Kidney (tissue), 13 donors: ENCODE measurements at regions not wholly inside any gene's neighbourhood (a gene's known extent, or its start where the extent isn't known, plus 50 kb on each side); places are given as distances from the start of the nearest gene placed in this dataset.
"Not testable (repeated sequence)": the region's sequence is repeated elsewhere in the genome, so short reads cannot be mapped to it uniquely, and the experiment has no call there.

Source experiments
- DNase-seq, 5 donors: peaks; one replicate each; pipeline ENCODE4 v3.0.0-alpha.2; 2013 to 2020
- FAIRE-seq: peaks from 2 replicates; lab custom pipeline; 2012; peaks lifted over from hg19 to GRCh38; lab: Jason Lieb, UNC
- H3K27ac ChIP-seq, 2 donors: one replicate each; pipeline ENCODE4 v1.7.0; 2013; ENCODE audit warnings: low read depth in 2 of 2, low read length in 2 of 2, inconsistent platforms in 1 of 2
- H3K27me3 ChIP-seq: one replicate; pipeline ENCODE4 v1.7.1; 2013; ENCODE audit warnings: low read length, inconsistent platforms; ENCODE audit not compliant: control insufficient read depth, insufficient read depth
- H3K36me3 ChIP-seq, 3 donors: one replicate each; pipeline versions ENCODE4 v1.7.0 to v1.7.1; 2013; ENCODE audit warnings: low read length in 3 of 3, control low read depth in 1 of 3, inconsistent platforms in 1 of 3; ENCODE audit not compliant: insufficient read depth in 3 of 3, control insufficient read depth in 2 of 3
- H3K4me1 ChIP-seq, 3 donors: one replicate each; pipeline versions ENCODE4 v1.7.0 to v1.7.1; 2013; ENCODE audit warnings: low read length in 3 of 3, inconsistent platforms in 1 of 3, low read depth in 1 of 3; ENCODE audit not compliant: control insufficient read depth in 2 of 3, insufficient read depth in 2 of 3
- H3K4me3 ChIP-seq, 3 donors: one replicate each; pipeline versions ENCODE4 v1.7.0 to v1.8.1; 2013; ENCODE audit warnings: low read length in 3 of 3, control low read depth in 1 of 3, inconsistent platforms in 1 of 3
- H3K9ac ChIP-seq, 3 donors: one replicate each; pipeline versions ENCODE4 v1.7.0 to v1.7.1; 2013; ENCODE audit warnings: low read length in 3 of 3, control low read depth in 1 of 3, inconsistent platforms in 1 of 3
- H3K9me3 ChIP-seq, 3 donors: one replicate each; pipeline versions ENCODE4 v1.7.0 to v1.7.1; 2013; ENCODE audit warnings: low read length in 3 of 3, control low read depth in 1 of 3, inconsistent platforms in 1 of 3; ENCODE audit not compliant: control insufficient read depth in 2 of 3, insufficient read depth in 1 of 3
- CTCF ChIP-seq: IDR thresholded peaks from 3 replicates; pipeline ENCODE4 v1.5.1; 2012; ENCODE audit warnings: mild to moderate bottlenecking, moderate library complexity, borderline replicate concordance; ENCODE audit not compliant: insufficient read depth; ENCODE audit errors: extremely low read depth
- intact Hi-C: fragments of 100-400 bp; cut with DNase I; formaldehyde crosslinking; loops from one replicate; pipeline ENCODE4 v1.11.1; 2022
- donor health status: control.
- donor health status: control.
- donor health status: control.
- donor health status: control.
- donor health status: control.
- donor health status: DM: yes; HTN: yes; CAD: no.
- donor health status: Normal renal cell carcinoma (clear cell type).

GRCh38 chr5:111618623-111619271, 106.4 kb upstream of the STARD4 start:
- Histone ChIP-seq H3K4me1 (no peaks in the 10 kb centered on the region), H3K9ac (no peak overlapping the region), H3K9me3 (no peaks in the 10 kb centered on the region), H3K27ac (no peak overlapping the region), H3K27me3 (no peaks in the 10 kb centered on the region), H3K4me3 (no peak overlapping the region), H3K36me3 (no peaks in the 10 kb centered on the region)
- FAIRE-seq (no peak), DNase-seq (no peak)
- intact Hi-C loops, result no loop called here
- no peak for TF ChIP-seq CTCF

- FAIRE-seq (no peak), DNase-seq (no peak)
- no peaks in the 10 kb centered on the region for H3K27me3 ChIP-seq
- H3K9ac ChIP-seq, result no peak overlapping the region
- no peaks in the 10 kb centered on the region for H3K4me1 ChIP-seq
- H3K27ac ChIP-seq, result no peak overlapping the region
- no peaks in the 10 kb centered on the region for H3K36me3 ChIP-seq
- intact Hi-C loops, result no loop called here
- H3K4me3 ChIP-seq, result no peak overlapping the region
- H3K9me3 ChIP-seq, result no peaks in the 10 kb centered on the region
- no peak for TF ChIP-seq CTCF
These were observed 102.7 kb upstream of the STARD4 start for GRCh38 chr5:111615054-111615453.

- H3K27me3 ChIP-seq, FAIRE-seq, intact Hi-C loops, H3K4me3 ChIP-seq, H3K9me3 ChIP-seq, H3K36me3 ChIP-seq, DNase-seq, H3K4me1 ChIP-seq, H3K9ac ChIP-seq, H3K27ac ChIP-seq: not testable (repeated sequence)
These were observed 99.8 kb upstream of the STARD4 start for GRCh38 chr5:111612013-111612630.

GRCh38 chr5:111606194-111606593, 93.9 kb upstream of the STARD4 start:
- intact Hi-C loops, result no loop called here
- H3K9me3 ChIP-seq, result no peaks in the 10 kb centered on the region
- no peak overlapping the region for H3K9ac ChIP-seq
- DNase-seq (no peak), FAIRE-seq (no peak)
- peaks cover 4 to 9% (median 9%) of the 10 kb centered on the region in 3 donors for H3K4me1 ChIP-seq
- no peaks in the 10 kb centered on the region for H3K36me3 ChIP-seq
- H3K4me3 ChIP-seq, result no peak overlapping the region
- no peak overlapping the region for H3K27ac ChIP-seq
- no peak for TF ChIP-seq CTCF
- no peaks in the 10 kb centered on the region for H3K27me3 ChIP-seq
